ENCODE measurements at regions not wholly inside any gene's neighbourhood (a gene's known extent, or its start where the extent isn't known, plus 50 kb on each side); places are given as distances from the start of the nearest gene placed in this dataset.

DNA sequence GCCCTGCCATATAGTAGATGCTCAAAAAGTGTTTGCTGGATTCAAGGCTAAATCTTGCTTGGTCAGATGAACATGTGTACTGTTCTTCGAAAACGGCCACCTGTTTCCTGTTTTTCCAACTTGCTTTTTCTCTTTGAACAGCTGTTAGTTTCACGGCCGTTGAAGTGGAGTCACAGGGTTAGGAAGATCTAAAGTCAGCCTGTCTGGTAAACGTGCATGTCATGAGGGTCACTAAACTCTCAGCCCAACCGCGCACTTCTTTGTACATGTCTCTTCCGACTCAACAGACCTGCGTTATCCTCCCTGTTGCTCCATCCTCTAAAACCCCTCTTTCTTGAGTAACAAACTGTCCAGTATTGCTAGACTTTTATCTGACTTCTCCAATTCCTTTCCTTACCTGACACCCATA, 93.2 kb upstream of the MAN1A1 start:
- intact Hi-C loops (cut with micrococcal nuclease; ENCODE audit: unreplicated experiment), result no loop called here
- Histone ChIP-seq H3K36me3 (ENCODE audit: control insufficient read depth, insufficient read depth, low read length) (no peaks in the 10 kb centered on the region), H3K4me1 (ENCODE audit: control insufficient read depth, insufficient read depth, low read length) (no peaks in the 10 kb centered on the region), H3K27me3 (ENCODE audit: control insufficient read depth, insufficient read depth, low read length) (no peaks in the 10 kb centered on the region), H3K4me3 (ENCODE audit: low read depth in 2 of 2, low read length in 2 of 2) (no peak overlapping the region), H3K27ac (ENCODE audit: low read length) (no peak overlapping the region), H3K9me3 (ENCODE audit: control insufficient read depth, insufficient read depth, low read depth, low read length) (no peaks in the 10 kb centered on the region)
- no TSS peak for BruUV-seq (replicated peaks)
- ATAC-seq (no peak), DNase-seq (ENCODE audit: low read depth, low spot score) (no peak)
- TF ChIP-seq SIN3A (IDR thresholded peaks at IDR 0.05; ENCODE audit: borderline replicate concordance, insufficient read depth, low read depth, low read length) (no peak), POLR2AphosphoS5 (IDR thresholded peaks at IDR 0.05; ENCODE audit: low read depth, low read length) (no peak)
- TF ChIP-seq, protein P1, sequence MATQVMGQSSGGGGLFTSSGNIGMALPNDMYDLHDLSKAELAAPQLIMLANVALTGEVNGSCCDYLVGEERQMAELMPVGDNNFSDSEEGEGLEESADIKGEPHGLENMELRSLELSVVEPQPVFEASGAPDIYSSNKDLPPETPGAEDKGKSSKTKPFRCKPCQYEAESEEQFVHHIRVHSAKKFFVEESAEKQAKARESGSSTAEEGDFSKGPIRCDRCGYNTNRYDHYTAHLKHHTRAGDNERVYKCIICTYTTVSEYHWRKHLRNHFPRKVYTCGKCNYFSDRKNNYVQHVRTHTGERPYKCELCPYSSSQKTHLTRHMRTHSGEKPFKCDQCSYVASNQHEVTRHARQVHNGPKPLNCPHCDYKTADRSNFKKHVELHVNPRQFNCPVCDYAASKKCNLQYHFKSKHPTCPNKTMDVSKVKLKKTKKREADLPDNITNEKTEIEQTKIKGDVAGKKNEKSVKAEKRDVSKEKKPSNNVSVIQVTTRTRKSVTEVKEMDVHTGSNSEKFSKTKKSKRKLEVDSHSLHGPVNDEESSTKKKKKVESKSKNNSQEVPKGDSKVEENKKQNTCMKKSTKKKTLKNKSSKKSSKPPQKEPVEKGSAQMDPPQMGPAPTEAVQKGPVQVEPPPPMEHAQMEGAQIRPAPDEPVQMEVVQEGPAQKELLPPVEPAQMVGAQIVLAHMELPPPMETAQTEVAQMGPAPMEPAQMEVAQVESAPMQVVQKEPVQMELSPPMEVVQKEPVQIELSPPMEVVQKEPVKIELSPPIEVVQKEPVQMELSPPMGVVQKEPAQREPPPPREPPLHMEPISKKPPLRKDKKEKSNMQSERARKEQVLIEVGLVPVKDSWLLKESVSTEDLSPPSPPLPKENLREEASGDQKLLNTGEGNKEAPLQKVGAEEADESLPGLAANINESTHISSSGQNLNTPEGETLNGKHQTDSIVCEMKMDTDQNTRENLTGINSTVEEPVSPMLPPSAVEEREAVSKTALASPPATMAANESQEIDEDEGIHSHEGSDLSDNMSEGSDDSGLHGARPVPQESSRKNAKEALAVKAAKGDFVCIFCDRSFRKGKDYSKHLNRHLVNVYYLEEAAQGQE (IDR thresholded peaks at IDR 0.05; ENCODE audit: insufficient read depth in 1 of 2, low read depth in 2 of 2, low read length in 1 of 2), result no peak
- TF ChIP-seq, protein P2, sequence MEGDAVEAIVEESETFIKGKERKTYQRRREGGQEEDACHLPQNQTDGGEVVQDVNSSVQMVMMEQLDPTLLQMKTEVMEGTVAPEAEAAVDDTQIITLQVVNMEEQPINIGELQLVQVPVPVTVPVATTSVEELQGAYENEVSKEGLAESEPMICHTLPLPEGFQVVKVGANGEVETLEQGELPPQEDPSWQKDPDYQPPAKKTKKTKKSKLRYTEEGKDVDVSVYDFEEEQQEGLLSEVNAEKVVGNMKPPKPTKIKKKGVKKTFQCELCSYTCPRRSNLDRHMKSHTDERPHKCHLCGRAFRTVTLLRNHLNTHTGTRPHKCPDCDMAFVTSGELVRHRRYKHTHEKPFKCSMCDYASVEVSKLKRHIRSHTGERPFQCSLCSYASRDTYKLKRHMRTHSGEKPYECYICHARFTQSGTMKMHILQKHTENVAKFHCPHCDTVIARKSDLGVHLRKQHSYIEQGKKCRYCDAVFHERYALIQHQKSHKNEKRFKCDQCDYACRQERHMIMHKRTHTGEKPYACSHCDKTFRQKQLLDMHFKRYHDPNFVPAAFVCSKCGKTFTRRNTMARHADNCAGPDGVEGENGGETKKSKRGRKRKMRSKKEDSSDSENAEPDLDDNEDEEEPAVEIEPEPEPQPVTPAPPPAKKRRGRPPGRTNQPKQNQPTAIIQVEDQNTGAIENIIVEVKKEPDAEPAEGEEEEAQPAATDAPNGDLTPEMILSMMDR (IDR thresholded peaks at IDR 0.05), result no peak
- ChIA-PET POLR2A (no interaction called here), CTCF (no interaction called here)
- in situ Hi-C loops (cut with HindIII; ENCODE audit: low pct_unique_long_range_greater_than_20kb, low sequenced_read_pairs), result no loop called here

DNA sequence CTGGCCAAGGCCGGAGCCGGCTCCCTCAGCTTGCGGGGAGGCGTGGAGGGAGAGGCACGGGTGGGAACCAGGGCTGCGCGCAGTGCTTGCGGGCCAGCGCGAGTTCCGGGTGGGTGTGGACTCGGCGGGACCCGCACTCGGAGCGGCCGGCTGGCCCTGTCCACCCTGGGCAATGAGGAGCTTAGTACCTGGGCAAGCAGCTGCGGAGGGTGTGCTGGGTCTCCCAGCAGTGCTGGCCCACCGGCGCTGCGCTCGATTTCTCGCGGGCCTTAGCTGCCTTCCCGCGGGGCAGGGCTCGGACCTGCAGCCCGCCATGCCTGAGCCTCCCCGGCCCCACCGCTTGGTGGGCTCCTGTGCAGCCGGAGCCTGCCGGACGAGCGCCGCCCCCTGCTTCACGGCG, 91.4 kb upstream of the MAN1A1 start:
- Histone ChIP-seq H3K27ac (ENCODE audit: low read length) (no peak overlapping the region), H3K4me3 (ENCODE audit: low read depth in 2 of 2, low read length in 2 of 2) (no peak overlapping the region), H3K4me1 (ENCODE audit: control insufficient read depth, insufficient read depth, low read length) (no peaks in the 10 kb centered on the region), H3K27me3 (ENCODE audit: control insufficient read depth, insufficient read depth, low read length) (no peaks in the 10 kb centered on the region), H3K9me3 (ENCODE audit: control insufficient read depth, insufficient read depth, low read depth, low read length) (no peaks in the 10 kb centered on the region), H3K36me3 (ENCODE audit: control insufficient read depth, insufficient read depth, low read length) (no peaks in the 10 kb centered on the region)
- no peak for TF ChIP-seq SIN3A (IDR thresholded peaks at IDR 0.05; ENCODE audit: borderline replicate concordance, insufficient read depth, low read depth, low read length)
- no peak for TF ChIP-seq TCF7L2 (IDR thresholded peaks at IDR 0.05; ENCODE audit: low read depth, low read length)
- TF ChIP-seq, protein P2 (IDR thresholded peaks at IDR 0.05), result no peak
- TF ChIP-seq, protein P1 (IDR thresholded peaks at IDR 0.05; ENCODE audit: insufficient read depth in 1 of 2, low read depth in 2 of 2, low read length in 1 of 2), result no peak
- TF ChIP-seq POLR2AphosphoS5 (IDR thresholded peaks at IDR 0.05; ENCODE audit: low read depth, low read length), result no peak
- ATAC-seq, result no peak
- no peak for DNase-seq (ENCODE audit: low read depth, low spot score)
- ChIA-PET CTCF (no interaction called here), POLR2A (interaction anchor here (0.7 kb wide), 1 partner anchor 1521 kb away, joined by 3 read pairs; no protein-coding TSS in a partner anchor)
- in situ Hi-C loops (cut with HindIII; ENCODE audit: low pct_unique_long_range_greater_than_20kb, low sequenced_read_pairs) (no loop called here), intact Hi-C loops (cut with micrococcal nuclease; ENCODE audit: unreplicated experiment) (no loop called here)
- no TSS peak for BruUV-seq (replicated peaks)
